HG02588 (cell line): ENCODE measurements at regions not wholly inside any gene's neighbourhood (a gene's known extent, or its start where the extent isn't known, plus 50 kb on each side); places are given as distances from the start of the nearest gene placed in this dataset.

Experiments used
- ATAC-seq: cut with Tn5 transposase; IDR thresholded peaks from one replicate; pipeline ENCODE4 v1.9.1; 2021; ENCODE audit warnings: mild to moderate bottlenecking, moderate library complexity; ENCODE audit not compliant: unreplicated experiment

DNA sequence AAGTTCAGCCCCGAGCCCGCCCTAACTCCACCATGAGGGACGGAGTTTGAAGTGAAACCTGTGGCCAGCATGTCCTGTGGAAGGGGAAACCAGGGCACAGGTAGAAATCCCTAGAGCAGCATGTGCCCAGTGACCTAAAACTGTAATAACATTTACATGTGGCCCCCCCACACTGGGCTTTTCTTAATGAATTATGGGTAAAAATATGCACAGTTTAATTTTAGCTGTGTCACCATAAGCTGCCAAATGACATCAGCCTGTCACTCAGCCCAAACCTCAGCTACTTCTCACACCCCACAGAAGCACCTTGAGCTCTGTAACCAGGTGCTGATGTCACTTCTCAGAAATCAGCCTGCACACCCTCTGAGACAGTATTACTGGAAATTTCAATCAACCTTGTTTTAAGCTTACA, 50.0 kb upstream of the SLC19A1 start:
- ATAC-seq, result peak; percentile 38

DNA sequence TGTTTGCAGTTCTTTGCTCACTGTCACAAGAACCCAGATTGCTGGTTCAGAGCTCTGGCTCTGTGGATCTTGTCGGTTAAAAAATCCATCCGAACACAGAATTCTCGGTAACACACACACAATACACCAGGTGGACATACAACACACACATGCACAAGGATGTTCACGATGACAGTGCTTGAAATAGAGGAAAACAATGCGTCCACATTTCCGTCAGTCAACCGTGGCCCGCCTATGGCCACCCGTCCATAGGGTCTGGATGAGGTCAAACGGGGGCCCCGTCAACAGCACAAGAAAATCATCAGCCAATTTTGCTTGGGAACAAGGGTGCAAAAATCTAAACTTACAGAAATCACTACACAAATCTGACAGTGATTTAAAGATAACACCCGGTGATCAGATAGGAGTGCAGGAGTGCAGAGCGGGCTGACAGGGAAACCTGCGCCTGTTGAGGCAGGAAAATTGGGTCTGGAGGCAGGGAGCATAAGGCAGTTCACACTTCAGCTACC, 50.4 kb upstream of the SLC19A1 start:
- ATAC-seq, result no peak

DNA sequence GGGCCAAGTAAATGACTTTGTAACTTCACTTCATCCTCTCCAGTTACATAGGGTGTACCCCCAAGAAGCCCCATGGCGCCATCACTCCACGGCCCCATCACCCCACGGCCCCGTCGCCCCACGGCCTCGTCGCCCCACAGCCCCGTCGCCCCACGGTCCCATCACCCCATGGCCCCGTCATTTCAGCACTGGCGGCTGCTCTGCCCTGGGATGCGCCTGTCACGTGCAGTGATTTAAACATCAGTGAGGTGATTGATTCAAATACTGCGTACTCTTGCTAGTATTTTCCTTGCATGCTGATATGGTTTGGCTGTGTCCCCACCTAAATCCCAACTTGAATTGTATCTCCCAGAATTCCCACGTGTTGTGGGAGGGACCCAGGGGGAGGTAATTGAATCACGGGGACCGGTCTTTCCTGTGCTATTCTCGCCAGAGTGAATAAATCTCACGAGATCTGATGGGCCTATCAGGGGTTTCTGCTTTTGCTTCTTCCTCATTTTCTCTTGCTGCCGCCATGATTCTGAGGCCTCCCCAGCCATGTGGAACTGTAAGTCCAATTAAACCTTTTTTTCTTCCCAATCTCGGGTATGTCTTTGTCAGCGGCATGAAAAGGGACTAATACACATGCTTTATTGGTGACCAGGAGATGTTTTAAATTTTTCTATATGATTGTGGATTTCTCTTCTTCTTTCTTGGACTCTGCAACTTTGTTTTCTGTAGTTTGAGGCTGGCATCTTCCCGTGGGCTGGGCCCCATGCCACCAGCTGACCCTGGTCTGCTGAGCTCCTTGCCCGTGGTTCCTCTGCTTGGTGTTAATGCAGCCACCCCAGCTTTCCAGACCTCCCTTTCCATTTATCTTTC, 50.1 kb upstream of the PCBP3 start:
- ATAC-seq, result no peak
